ENCODE measurements at regions not wholly inside any gene's neighbourhood (a gene's known extent, or its start where the extent isn't known, plus 50 kb on each side); places are given as distances from the start of the nearest gene placed in this dataset.

DNA sequence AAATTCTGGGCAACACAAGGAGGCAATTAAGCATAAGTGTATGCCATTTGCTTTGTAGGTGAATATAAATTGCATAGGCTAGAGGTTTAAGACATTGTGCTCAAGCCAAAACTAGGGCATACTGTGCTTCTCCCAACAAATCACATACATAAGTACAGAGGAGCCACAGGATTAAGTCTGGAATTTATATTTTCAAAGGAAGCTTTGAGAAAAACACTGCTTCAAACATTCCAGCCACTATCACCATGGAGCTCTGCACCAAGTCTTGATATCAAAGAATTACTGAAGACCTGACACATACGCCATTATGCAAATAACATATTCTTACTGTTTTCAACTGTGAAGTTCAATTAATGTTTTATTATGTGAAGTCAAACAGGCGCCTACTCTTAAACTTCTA lies 119.4 kb upstream of the NPHP3 start:
- no peak overlapping the region for H3K4ac ChIP-seq (ENCODE audit: low read depth, low read length)
- DNase-seq, result no peak
- no peaks in the 10 kb centered on the region for H3K36me3 ChIP-seq (ENCODE audit: control insufficient read depth in 1 of 2, insufficient read depth in 2 of 2, low read length in 2 of 2)
- no peak overlapping the region for H3K23ac ChIP-seq (ENCODE audit: low read length)
- H2BK12ac ChIP-seq (ENCODE audit: low read length), result no peak overlapping the region
- no peak overlapping the region for H3K14ac ChIP-seq (ENCODE audit: low read length)
- H3K27me3 ChIP-seq (ENCODE audit: insufficient read depth, low read length), result no peaks in the 10 kb centered on the region
- no peak overlapping the region for H3K27ac ChIP-seq (ENCODE audit: low read depth, low read length)
- no peaks in the 10 kb centered on the region for H3K9me3 ChIP-seq (ENCODE audit: insufficient read depth, low read depth, low read length)
- H3K9ac ChIP-seq (ENCODE audit: low read length), result no peak overlapping the region
- H3K79me1 ChIP-seq (ENCODE audit: low read length), result no peaks in the 10 kb centered on the region
- no peak overlapping the region for H4K91ac ChIP-seq (ENCODE audit: low read depth, low read length)
- H2AFZ ChIP-seq (ENCODE audit: insufficient read depth, low read length, poor library complexity), result no peak overlapping the region
- H2BK5ac ChIP-seq (ENCODE audit: low read depth, low read length, poor library complexity), result no peak overlapping the region
- no peaks in the 10 kb centered on the region for H3K79me2 ChIP-seq (ENCODE audit: control insufficient read depth, insufficient read depth, low read length, poor library complexity)
- no peak overlapping the region for H3K4me2 ChIP-seq (ENCODE audit: low read length)
- H3K4me1 ChIP-seq (ENCODE audit: control insufficient read depth in 1 of 2, insufficient read depth in 2 of 2, low read length in 2 of 2), result no peaks in the 10 kb centered on the region
- no CpG with 5 or more reads among the region's 2 CpGs for WGBS (ENCODE audit: extremely low coverage, insufficient coverage, insufficient read length)
- no peak overlapping the region for H2BK120ac ChIP-seq (ENCODE audit: insufficient read depth, low read length, poor library complexity)
- no peak overlapping the region for H4K8ac ChIP-seq (ENCODE audit: low read depth, low read length)
- no peak overlapping the region for H3K4me3 ChIP-seq (ENCODE audit: low read depth, low read length)
- H3K18ac ChIP-seq (ENCODE audit: low read length), result no peak overlapping the region
- no peak overlapping the region for H2AK5ac ChIP-seq (ENCODE audit: low read length)
- no peak overlapping the region for H4K12ac ChIP-seq (ENCODE audit: low read depth, low read length)

- Histone ChIP-seq H3K18ac (ENCODE audit: low read length) (no peak overlapping the region), H3K9ac (ENCODE audit: low read length) (no peak overlapping the region), H4K12ac (ENCODE audit: low read depth, low read length) (no peak overlapping the region), H3K36me3 (ENCODE audit: control insufficient read depth in 1 of 2, insufficient read depth in 2 of 2, low read length in 2 of 2) (no peaks in the 10 kb centered on the region), H3K79me1 (ENCODE audit: low read length) (no peaks in the 10 kb centered on the region), H3K27ac (ENCODE audit: low read depth, low read length) (no peak overlapping the region), H3K23ac (ENCODE audit: low read length) (no peak overlapping the region), H4K8ac (ENCODE audit: low read depth, low read length) (no peak overlapping the region), H3K4ac (ENCODE audit: low read depth, low read length) (no peak overlapping the region), H2AK5ac (ENCODE audit: low read length) (no peak overlapping the region), H2BK120ac (ENCODE audit: insufficient read depth, low read length, poor library complexity) (no peak overlapping the region), H2BK12ac (ENCODE audit: low read length) (no peak overlapping the region), H3K79me2 (ENCODE audit: control insufficient read depth, insufficient read depth, low read length, poor library complexity) (no peaks in the 10 kb centered on the region), H2BK5ac (ENCODE audit: low read depth, low read length, poor library complexity) (no peak overlapping the region), H3K14ac (ENCODE audit: low read length) (no peak overlapping the region), H3K9me3 (ENCODE audit: insufficient read depth, low read depth, low read length) (no peaks in the 10 kb centered on the region), H3K27me3 (ENCODE audit: insufficient read depth, low read length) (no peaks in the 10 kb centered on the region), H3K4me3 (ENCODE audit: low read depth, low read length) (no peak overlapping the region), H3K4me2 (ENCODE audit: low read length) (no peak overlapping the region), H2AFZ (ENCODE audit: insufficient read depth, low read length, poor library complexity) (no peak overlapping the region), H4K91ac (ENCODE audit: low read depth, low read length) (no peak overlapping the region), H3K4me1 (ENCODE audit: control insufficient read depth in 1 of 2, insufficient read depth in 2 of 2, low read length in 2 of 2) (no peaks in the 10 kb centered on the region)
- WGBS (ENCODE audit: extremely low coverage, insufficient coverage, insufficient read length), result no CpG with 5 or more reads among the region's 3 CpGs
- no peak for DNase-seq
These were observed 118.0 kb upstream of the NPHP3 start for GRCh38 chr3:132840201-132840700.

DNA sequence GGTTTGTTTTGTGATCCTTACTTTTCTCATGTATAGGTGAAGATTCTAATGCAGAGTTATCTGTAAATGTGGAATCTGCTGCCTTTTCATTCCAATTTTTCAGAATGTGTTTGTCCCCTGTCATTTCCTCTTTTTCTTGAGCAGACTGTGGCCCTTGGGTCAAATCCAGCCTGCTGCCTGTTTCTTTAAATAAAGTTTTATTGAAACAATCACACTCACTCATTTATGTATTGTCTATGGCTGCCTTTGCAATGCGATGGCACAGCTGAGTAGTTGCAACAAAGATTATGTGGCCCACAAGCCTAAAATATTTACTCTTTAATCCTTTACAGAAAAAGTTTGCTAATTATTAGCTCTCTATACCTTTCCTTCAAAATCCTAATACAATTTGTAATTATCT lies 116.3 kb upstream of the NPHP3 start:
- Histone ChIP-seq H3K4me3 (ENCODE audit: low read depth, low read length) (no peak overlapping the region), H2AK5ac (ENCODE audit: low read length) (no peak overlapping the region), H3K36me3 (ENCODE audit: control insufficient read depth in 1 of 2, insufficient read depth in 2 of 2, low read length in 2 of 2) (no peaks in the 10 kb centered on the region), H2BK5ac (ENCODE audit: low read depth, low read length, poor library complexity) (no peak overlapping the region), H3K4ac (ENCODE audit: low read depth, low read length) (no peak overlapping the region), H3K79me2 (ENCODE audit: control insufficient read depth, insufficient read depth, low read length, poor library complexity) (no peaks in the 10 kb centered on the region), H4K91ac (ENCODE audit: low read depth, low read length) (no peak overlapping the region), H2AFZ (ENCODE audit: insufficient read depth, low read length, poor library complexity) (no peak overlapping the region), H3K4me1 (ENCODE audit: control insufficient read depth in 1 of 2, insufficient read depth in 2 of 2, low read length in 2 of 2) (no peaks in the 10 kb centered on the region), H3K14ac (ENCODE audit: low read length) (no peak overlapping the region), H4K12ac (ENCODE audit: low read depth, low read length) (no peak overlapping the region), H3K79me1 (ENCODE audit: low read length) (no peaks in the 10 kb centered on the region), H3K27ac (ENCODE audit: low read depth, low read length) (no peak overlapping the region), H3K23ac (ENCODE audit: low read length) (no peak overlapping the region), H3K4me2 (ENCODE audit: low read length) (no peak overlapping the region), H3K27me3 (ENCODE audit: insufficient read depth, low read length) (no peaks in the 10 kb centered on the region), H2BK12ac (ENCODE audit: low read length) (no peak overlapping the region), H3K18ac (ENCODE audit: low read length) (no peak overlapping the region), H3K9me3 (ENCODE audit: insufficient read depth, low read depth, low read length) (no peaks in the 10 kb centered on the region), H3K9ac (ENCODE audit: low read length) (no peak overlapping the region), H2BK120ac (ENCODE audit: insufficient read depth, low read length, poor library complexity) (no peak overlapping the region), H4K8ac (ENCODE audit: low read depth, low read length) (no peak overlapping the region)
- no peak for DNase-seq
- WGBS (ENCODE audit: extremely low coverage, insufficient coverage, insufficient read length), result no CpG with 5 or more reads among the region's 1 CpG

DNA sequence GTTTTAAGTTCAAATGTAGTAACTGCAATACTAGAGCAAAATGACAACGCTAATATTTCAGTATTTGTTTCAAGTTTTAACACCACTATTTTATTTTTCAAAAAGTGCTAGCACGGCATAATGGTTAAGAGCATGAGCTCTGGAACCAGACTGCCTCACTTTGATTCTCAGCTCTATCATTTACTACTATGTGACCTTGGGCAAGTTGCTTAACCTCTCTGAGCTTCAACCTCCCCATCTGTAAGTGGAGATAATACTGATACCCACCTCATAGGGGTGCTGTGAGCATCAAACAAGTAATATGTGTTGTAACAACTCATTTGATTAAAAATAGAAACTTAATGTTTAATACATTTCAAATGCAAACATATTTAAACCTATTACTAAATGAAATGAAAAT lies 115.4 kb upstream of the NPHP3 start:
- H3K27ac ChIP-seq (ENCODE audit: low read depth, low read length), result no peak overlapping the region
- H3K9ac ChIP-seq (ENCODE audit: low read length), result no peak overlapping the region
- no peaks in the 10 kb centered on the region for H3K27me3 ChIP-seq (ENCODE audit: insufficient read depth, low read length)
- H3K79me1 ChIP-seq (ENCODE audit: low read length), result no peaks in the 10 kb centered on the region
- H2BK5ac ChIP-seq (ENCODE audit: low read depth, low read length, poor library complexity), result no peak overlapping the region
- no peak overlapping the region for H2AK5ac ChIP-seq (ENCODE audit: low read length)
- H2BK120ac ChIP-seq (ENCODE audit: insufficient read depth, low read length, poor library complexity), result no peak overlapping the region
- H3K36me3 ChIP-seq (ENCODE audit: control insufficient read depth in 1 of 2, insufficient read depth in 2 of 2, low read length in 2 of 2), result no peaks in the 10 kb centered on the region
- no peaks in the 10 kb centered on the region for H3K79me2 ChIP-seq (ENCODE audit: control insufficient read depth, insufficient read depth, low read length, poor library complexity)
- H4K91ac ChIP-seq (ENCODE audit: low read depth, low read length), result no peak overlapping the region
- H3K9me3 ChIP-seq (ENCODE audit: insufficient read depth, low read depth, low read length), result no peaks in the 10 kb centered on the region
- no CpG with 5 or more reads among the region's 2 CpGs for WGBS (ENCODE audit: extremely low coverage, insufficient coverage, insufficient read length)
- no peak overlapping the region for H3K4ac ChIP-seq (ENCODE audit: low read depth, low read length)
- H3K4me2 ChIP-seq (ENCODE audit: low read length), result no peak overlapping the region
- H3K4me3 ChIP-seq (ENCODE audit: low read depth, low read length), result no peak overlapping the region
- no peak overlapping the region for H3K18ac ChIP-seq (ENCODE audit: low read length)
- H3K4me1 ChIP-seq (ENCODE audit: control insufficient read depth in 1 of 2, insufficient read depth in 2 of 2, low read length in 2 of 2), result no peaks in the 10 kb centered on the region
- H2AFZ ChIP-seq (ENCODE audit: insufficient read depth, low read length, poor library complexity), result no peak overlapping the region
- no peak overlapping the region for H2BK12ac ChIP-seq (ENCODE audit: low read length)
- no peak overlapping the region for H3K23ac ChIP-seq (ENCODE audit: low read length)
- no peak overlapping the region for H4K8ac ChIP-seq (ENCODE audit: low read depth, low read length)
- DNase-seq, result no peak
- no peak overlapping the region for H4K12ac ChIP-seq (ENCODE audit: low read depth, low read length)
- no peak overlapping the region for H3K14ac ChIP-seq (ENCODE audit: low read length)

Measured in trophoblast cell (in vitro differentiated cells and primary cell).